GM23338 (cell line): ENCODE measurements at regions not wholly inside any gene's neighbourhood (a gene's known extent, or its start where the extent isn't known, plus 50 kb on each side); places are given as distances from the start of the nearest gene placed in this dataset.

Experiments used
- ATAC-seq: fragments of 200-7000 bp; cut with Tn5 transposase; 3 replicates; pipeline ENCODE4 v1.9.1; 2020
- DNase-seq: peaks from one replicate; pipeline ENCODE4 v3.0.0-alpha.2; 2015; ENCODE audit warnings: low spot score
- H2AFZ ChIP-seq: fragments of 200-600 bp; sonication (generic); 2 replicates; pipeline ENCODE4 v1.8.0; 2016; ENCODE audit warnings: antibody characterized with exemption, mild to moderate bottlenecking, moderate library complexity
- H3F3A ChIP-seq: fragments of 200-600 bp; sonication (generic); replicated peaks from 2 replicates; pipeline ENCODE4 v1.8.0; 2017; ENCODE audit warnings: antibody characterized with exemption, mixed run types, low read depth
- H3K27ac ChIP-seq: fragments of 200-600 bp; sonication (generic); 2 replicates; pipeline ENCODE4 v1.6.1; 2016; ENCODE audit warnings: low read depth
- H3K27me3 ChIP-seq: fragments of 200-600 bp; sonication (generic); 2 replicates; pipeline ENCODE4 v1.8.0; 2016; ENCODE audit warnings: mild to moderate bottlenecking, mixed run types, moderate library complexity; ENCODE audit not compliant: insufficient read depth
- H3K36me3 ChIP-seq: fragments of 200-600 bp; sonication (generic); 2 replicates; pipeline ENCODE4 v1.8.0; 2016; ENCODE audit warnings: mild to moderate bottlenecking; ENCODE audit not compliant: insufficient read depth
- H3K4me1 ChIP-seq: fragments of 200-600 bp; sonication (generic); 2 replicates; pipeline ENCODE4 v1.8.0; 2016; ENCODE audit warnings: mild to moderate bottlenecking, moderate library complexity; ENCODE audit not compliant: insufficient read depth
- H3K4me2 ChIP-seq: fragments of 200-600 bp; sonication (generic); 2 replicates; pipeline ENCODE4 v1.7.1; 2017; ENCODE audit warnings: mixed run types
- H3K4me3 ChIP-seq: fragments of 200-600 bp; sonication (generic); 2 replicates; pipeline ENCODE4 v1.6.1; 2016; ENCODE audit warnings: mixed run types
- H3K79me2 ChIP-seq: fragments of 200-600 bp; sonication (generic); replicated peaks from 2 replicates; pipeline ENCODE4 v1.8.0; 2017; ENCODE audit warnings: mild to moderate bottlenecking; ENCODE audit not compliant: insufficient read depth
- H3K9me2 ChIP-seq: fragments of 200-600 bp; sonication (generic); 2 replicates; pipeline ENCODE4 v1.8.0; 2017; ENCODE audit not compliant: insufficient read depth
- H4K20me1 ChIP-seq: fragments of 200-600 bp; sonication (generic); replicated peaks from 2 replicates; pipeline ENCODE4 v1.8.0; 2017; ENCODE audit warnings: mild to moderate bottlenecking; ENCODE audit not compliant: insufficient read depth
- H3K27ac Mint-ChIP-seq: 2 replicates; pipeline ENCODE4 v1.8.0; 2020; ENCODE audit warnings: inconsistent platforms, mild to moderate bottlenecking, moderate library complexity, mixed read lengths
- H3K27me3 Mint-ChIP-seq: 3 replicates; pipeline ENCODE4 v1.8.0; 2022; ENCODE audit warnings: low read depth, mild to moderate bottlenecking, moderate library complexity, mixed read lengths, inconsistent platforms; ENCODE audit not compliant: insufficient read depth, poor library complexity
- H3K36me3 Mint-ChIP-seq: 3 replicates; pipeline ENCODE4 v1.8.0; 2021; ENCODE audit warnings: low read depth, mild to moderate bottlenecking, inconsistent platforms, moderate library complexity, mixed read lengths
- H3K4me1 Mint-ChIP-seq: 3 replicates; pipeline ENCODE4 v1.8.0; 2020; ENCODE audit warnings: mild to moderate bottlenecking, inconsistent platforms, mixed read lengths
- H3K4me3 Mint-ChIP-seq: 3 replicates; pipeline ENCODE4 v1.8.0; 2021; ENCODE audit warnings: moderate library complexity, mild to moderate bottlenecking, inconsistent platforms, mixed read lengths
- H3K9me3 Mint-ChIP-seq: 3 replicates; pipeline ENCODE4 v1.8.0; 2020; ENCODE audit warnings: moderate library complexity, mild to moderate bottlenecking, inconsistent platforms, mixed read lengths
- CTCF ChIP-seq, 2 experiments: fragments of 200-600 bp in 1 of 2; sonication (generic) in 1 of 2; conservative IDR thresholded peaks; 2 replicates each; pipeline versions ENCODE4 v1.5.1 to v1.6.1; 2016 to 2017; ENCODE audit warnings: antibody characterized with exemption in 2 of 2, low read depth in 2 of 2, mild to moderate bottlenecking in 2 of 2, moderate library complexity in 1 of 2
- ETS1 ChIP-seq: IDR thresholded peaks from 2 replicates; pipeline ENCODE4 v1.6.1; 2016; ENCODE audit warnings: antibody characterized with exemption
- EZH2 ChIP-seq: fragments of 200-600 bp; sonication (generic); IDR thresholded peaks from one replicate; pipeline ENCODE4 v1.8.0; 2017; ENCODE audit warnings: antibody characterized with exemption, mild to moderate bottlenecking, low read depth; ENCODE audit not compliant: unreplicated experiment
- EZH2phosphoT487 ChIP-seq: fragments of 200-600 bp; sonication (generic); IDR thresholded peaks from one replicate; pipeline ENCODE4 v1.8.1; 2018; ENCODE audit warnings: antibody characterized with exemption; ENCODE audit not compliant: unreplicated experiment
- NANOG ChIP-seq: IDR thresholded peaks from 2 replicates; pipeline ENCODE4 v1.6.1; 2016; ENCODE audit warnings: antibody characterized with exemption, borderline replicate concordance
- POLR2AphosphoS5 ChIP-seq: IDR thresholded peaks from 2 replicates; pipeline ENCODE4 v1.6.1; 2016; ENCODE audit warnings: antibody characterized with exemption, low read depth
- STAT1 ChIP-seq: IDR thresholded peaks from one replicate; pipeline ENCODE4 v1.6.1; 2016; ENCODE audit warnings: antibody characterized with exemption; ENCODE audit not compliant: unreplicated experiment
- ZNF114 ChIP-seq: fragments of 250-450 bp; sonication (Bioruptor Pico); IDR thresholded peaks from 2 replicates; pipeline ENCODE4 v1.5.0; 2020; ENCODE audit warnings: mild to moderate bottlenecking, moderate library complexity
- ZNF331 ChIP-seq: fragments of 250-450 bp; sonication (Bioruptor Pico); IDR thresholded peaks from 2 replicates; pipeline ENCODE4 v1.5.0; 2020; ENCODE audit warnings: low read depth, mild to moderate bottlenecking, moderate library complexity
- ZNF462 ChIP-seq: fragments of 250-450 bp; sonication (Bioruptor Pico); IDR thresholded peaks from 2 replicates; pipeline ENCODE4 v1.5.0; 2020; ENCODE audit warnings: mild to moderate bottlenecking, moderate library complexity

- TF ChIP-seq CTCF (conservative IDR thresholded peaks at IDR 0.05; ENCODE audit: low read depth in 2 of 2) = no peak
Measured at GRCh38 chr10:35857860-35858259, 215.8 kb upstream of the FZD8 start (continued).

GRCh38 chr10:35855155-35855947 is 213.3 kb upstream of the FZD8 start:
- Histone ChIP-seq H3K27me3 (no peaks in the 10 kb centered on the region), H3K79me2 (no peaks in the 10 kb centered on the region), H3K36me3 (no peaks in the 10 kb centered on the region), H4K20me1 (no peaks in the 10 kb centered on the region), H3K9me2 (no peaks in the 10 kb centered on the region), H3K4me2 (no peak overlapping the region), H2AFZ (no peak overlapping the region), H3K27ac (no peak overlapping the region), H3F3A (no peaks in the 10 kb centered on the region), H3K4me1 (0 out of 2 replicates have a peak, but pooled peaks cover 3% of the 10 kb centered on the region), H3K4me3 (no peak overlapping the region)
- Mint-ChIP-seq H3K9me3 (peaks cover 6% of the 10 kb centered on the region), H3K4me3 (no peak overlapping the region), H3K36me3 (no peaks in the 10 kb centered on the region), H3K27me3 (peaks cover 2% of the 10 kb centered on the region), H3K27ac (no peak overlapping the region), H3K4me1 (peaks cover 8% of the 10 kb centered on the region)
- ATAC-seq (no peak), DNase-seq (no peak)
- TF ChIP-seq EZH2 (no peak), POLR2AphosphoS5 (no peak), NANOG (no peak), ETS1 (no peak), STAT1 (no peak), CTCF (conservative IDR thresholded peaks at IDR 0.05; ENCODE audit: low read depth in 2 of 2) (no peak), ZNF331 (CRISPR knock-in tag) (no peak), ZNF462 (CRISPR knock-in tag) (no peak), ZNF114 (CRISPR knock-in tag) (no peak), EZH2phosphoT487 (no peak)
